ENCODE measurements at regions not wholly inside any gene's neighbourhood (a gene's known extent, or its start where the extent isn't known, plus 50 kb on each side); places are given as distances from the start of the nearest gene placed in this dataset.
"Not testable (repeated sequence)": the region's sequence is repeated elsewhere in the genome, so short reads cannot be mapped to it uniquely, and the experiment has no call there.

- DNase-seq: no peak
These were observed 129.2 kb downstream of the TBX18 start for GRCh38 chr6:84635081-84635761.

DNA sequence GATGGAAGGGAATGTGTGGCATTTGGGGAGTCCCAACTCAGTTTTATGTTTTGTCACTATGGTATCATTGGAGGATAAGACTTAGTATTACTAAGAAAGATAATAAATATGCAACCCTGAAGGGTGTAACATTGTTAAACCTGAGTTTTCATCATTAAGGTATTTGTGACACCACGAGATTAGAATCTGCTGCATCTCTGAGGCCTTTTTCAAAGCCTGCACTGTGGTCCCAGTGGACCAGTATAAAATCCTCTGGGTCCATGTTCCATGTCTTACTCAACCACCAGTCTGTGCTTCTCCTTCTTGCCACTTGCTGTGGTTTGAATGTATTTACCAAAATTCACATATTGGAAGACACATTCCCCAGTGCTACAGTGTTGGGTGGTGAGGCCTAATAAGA is 130.6 kb downstream of the TBX18 start:
- no peak for DNase-seq

DNA sequence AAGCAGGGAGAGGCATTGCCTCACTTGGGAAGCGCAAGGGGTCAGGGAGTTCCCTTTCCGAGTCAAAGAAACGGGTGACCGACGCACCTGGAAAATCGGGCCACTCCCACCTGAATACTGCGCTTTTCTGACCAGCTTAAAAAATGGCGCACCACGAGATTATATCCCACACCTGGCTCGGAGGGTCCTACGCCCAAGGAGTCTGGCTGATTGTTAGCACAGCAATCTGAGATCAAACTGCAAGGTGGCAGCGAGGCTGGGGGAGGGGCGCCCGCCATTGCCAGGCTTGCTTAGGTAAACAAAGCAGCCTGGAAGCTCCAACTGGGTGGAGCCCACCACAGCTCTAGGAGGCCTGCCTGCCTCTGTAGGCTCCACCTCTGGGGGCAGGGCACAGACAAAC is 137.9 kb downstream of the TBX18 start:
- DNase-seq: not testable (repeated sequence)

DNA sequence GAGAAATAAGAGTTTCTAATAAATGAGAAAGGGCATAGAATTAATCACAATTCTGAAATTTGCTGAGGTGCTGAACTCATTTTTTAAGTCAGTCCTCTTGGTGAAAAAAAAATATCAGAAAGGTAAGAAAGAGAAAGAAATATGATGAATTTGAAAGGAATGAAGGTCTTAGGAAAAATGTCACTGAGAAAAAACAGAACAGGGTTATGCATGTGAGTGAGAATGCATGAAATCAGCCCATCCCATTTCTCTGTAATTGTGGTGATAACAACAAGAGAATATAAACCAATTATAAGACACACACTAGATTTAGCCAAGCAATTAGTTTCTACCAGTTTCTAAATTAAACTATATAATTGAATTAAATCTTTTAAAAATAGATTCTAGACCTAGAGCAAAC is 138.9 kb downstream of the TBX18 start:
- DNase-seq: no peak

DNA sequence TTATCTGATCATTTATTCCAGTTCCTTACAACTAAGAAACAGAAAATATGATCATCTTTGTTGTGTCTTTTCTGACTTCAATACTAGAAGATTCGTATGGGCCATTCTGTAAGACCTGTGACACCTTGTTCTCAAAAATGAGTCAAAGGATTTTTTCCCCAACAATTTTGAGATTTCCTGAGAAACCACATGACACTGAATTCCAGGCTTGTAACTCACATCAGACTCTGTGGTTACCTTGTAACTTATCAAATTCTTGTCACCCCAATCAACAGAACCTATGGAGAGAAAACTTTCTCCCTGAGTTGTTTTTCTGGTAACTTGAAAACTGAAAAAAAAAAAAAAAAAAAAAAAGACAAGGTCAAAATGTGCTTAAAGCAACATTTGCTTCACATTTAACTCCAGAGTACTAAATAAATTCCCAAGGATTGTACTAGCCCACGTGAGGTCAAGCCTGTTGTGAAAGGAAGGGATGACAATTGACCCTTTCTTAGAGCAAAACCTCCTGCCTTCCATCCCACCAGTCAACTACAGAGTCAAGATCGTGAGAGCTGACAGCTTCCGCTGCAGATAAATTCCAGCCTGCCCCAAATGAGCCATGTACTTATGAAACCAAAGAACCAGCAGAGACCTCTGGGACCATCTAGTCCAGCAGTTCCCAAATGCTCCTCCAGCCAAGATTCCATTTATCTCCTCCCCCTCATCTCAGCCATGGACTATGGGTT is 140.3 kb downstream of the TBX18 start:
- no peak for DNase-seq

GRCh38 chr6:84618836-84619235 is 145.6 kb downstream of the TBX18 start:
- no peak for DNase-seq

GRCh38 chr6:84618046-84618752 is 146.2 kb downstream of the TBX18 start:
- DNase-seq: no peak

DNA sequence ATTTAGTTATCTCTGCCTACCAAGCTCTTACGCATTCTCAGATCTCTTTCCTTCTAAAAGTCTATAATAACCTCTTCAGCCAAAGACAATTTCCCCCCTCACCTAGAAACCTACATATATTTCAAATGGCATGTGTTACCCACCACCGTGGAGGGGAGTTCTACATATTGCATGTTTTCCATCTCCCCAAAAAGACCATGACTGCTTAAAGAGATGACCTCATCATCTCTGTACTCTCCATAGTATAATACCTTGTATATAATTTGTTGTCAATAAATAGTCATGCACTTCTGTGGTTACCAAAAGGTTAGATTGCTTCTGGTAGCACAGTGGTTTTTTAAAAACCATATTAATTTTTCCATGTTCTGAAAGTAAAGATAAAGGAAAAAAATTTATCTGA is 148.4 kb downstream of the TBX18 start:
- no peak for DNase-seq

GRCh38 chr6:84615113-84615850 is 149.1 kb downstream of the TBX18 start:
- DNase-seq: no peak

DNA sequence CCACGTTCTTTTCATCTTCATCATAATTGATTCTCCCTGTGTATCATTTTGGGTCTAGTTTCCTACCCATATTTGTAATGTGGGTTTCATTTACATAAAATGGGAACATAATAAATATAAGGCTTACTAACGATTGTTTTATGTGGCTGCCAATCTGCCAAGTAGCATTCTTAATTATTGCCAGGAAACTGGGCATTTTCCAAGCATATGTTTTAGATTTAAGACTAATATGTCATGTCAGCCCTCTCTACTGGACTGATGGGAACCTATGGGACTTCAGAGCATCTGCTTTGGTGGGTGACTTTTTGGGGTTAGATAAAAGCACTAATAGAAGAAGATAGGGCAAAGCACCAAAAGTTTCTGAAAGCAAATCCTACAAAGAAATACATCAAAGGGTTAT is 157.5 kb downstream of the TBX18 start:
- no peak for DNase-seq

DNA sequence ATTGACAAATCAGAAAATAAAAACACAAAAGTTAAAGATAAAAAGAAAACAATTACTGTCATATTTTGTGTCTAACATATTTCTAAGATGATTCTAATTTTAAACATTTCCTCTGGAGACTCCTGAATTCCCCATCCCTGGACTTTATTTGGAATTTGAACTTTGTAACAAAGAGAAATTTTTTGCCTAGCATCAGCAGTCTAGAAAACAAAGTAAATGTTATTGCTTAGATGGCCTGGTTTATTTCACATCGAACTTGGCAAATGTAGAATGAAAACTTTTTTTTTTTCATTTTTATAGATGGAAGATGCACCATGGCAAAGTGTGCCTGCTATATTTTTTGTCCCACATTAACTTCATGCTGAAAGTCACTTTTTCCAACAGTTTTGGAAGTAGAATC is 159.1 kb downstream of the TBX18 start:
- DNase-seq: no peak

- DNase-seq: no peak
These were observed 163.0 kb downstream of the TBX18 start for GRCh38 chr6:84601366-84601765.

DNA sequence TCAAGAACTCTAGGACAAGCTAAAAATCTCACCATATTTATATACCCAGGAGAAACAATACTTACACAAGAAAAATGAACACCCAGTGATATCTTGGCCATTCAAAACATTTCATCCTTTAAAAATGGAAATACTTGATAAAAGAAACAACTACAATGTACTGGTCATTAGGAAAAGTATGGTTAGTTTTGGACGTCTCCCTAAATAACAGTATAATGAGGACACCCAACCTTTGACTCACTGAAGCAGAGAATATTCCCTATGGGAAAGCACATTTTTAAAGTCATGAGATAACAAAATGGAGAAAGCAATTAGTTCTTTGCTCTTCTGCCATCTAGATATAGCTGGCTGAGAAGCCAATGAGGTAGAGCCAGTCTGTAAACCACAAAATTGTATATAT is 164.4 kb downstream of the TBX18 start:
- no peak for DNase-seq

DNA sequence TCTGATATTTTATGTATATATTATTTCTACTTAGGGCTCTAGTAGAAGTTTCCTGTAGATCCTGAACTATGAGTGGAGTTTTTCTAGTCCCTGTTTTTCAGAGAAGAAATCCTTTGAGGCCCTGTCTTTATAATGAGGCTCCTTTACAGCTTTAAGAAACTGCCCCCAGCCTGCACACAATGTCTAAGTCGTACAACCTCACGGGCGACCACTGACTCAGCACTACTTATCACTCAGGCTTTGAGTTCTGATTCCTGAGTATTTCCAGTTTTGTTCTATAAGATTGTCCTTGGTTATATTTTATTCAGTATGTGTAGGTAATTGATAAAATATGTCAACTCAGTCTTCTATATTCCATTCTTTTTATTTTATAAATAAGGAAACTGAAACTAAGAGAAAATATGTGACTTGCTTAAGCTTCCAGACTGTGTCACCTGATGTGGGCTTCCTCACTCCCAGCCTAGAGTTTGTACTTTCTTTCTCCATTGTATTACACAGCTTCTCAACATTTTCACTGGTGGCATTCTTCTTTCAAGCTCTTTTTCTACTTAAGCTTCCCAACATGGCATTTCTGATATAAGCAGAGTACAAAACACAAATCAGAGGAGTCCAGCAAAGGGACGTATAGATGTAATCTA is 167.0 kb downstream of the TBX18 start:
- DNase-seq: no peak

GRCh38 chr6:84596488-84596887 is 167.9 kb downstream of the TBX18 start:
- no peak for DNase-seq

DNA sequence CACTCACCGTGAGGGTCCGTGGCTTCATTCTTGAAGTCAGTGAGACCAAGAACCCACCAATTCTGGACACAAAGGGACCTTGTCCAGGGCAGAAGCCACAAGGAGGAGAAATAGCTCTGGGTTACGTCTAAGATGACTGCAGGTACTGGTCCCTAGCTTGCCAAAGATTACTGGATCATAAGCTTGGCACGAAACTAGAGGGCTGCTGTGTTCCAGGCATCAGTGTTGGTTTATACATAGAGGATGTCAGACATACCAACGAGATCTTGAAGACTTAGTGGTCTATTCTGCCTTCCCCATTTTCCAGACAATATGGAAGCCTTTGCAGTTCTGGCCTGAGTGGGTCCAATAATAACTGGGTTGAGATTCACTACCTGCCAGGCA is 175.7 kb downstream of the TBX18 start:
- DNase-seq: no peak

DNA sequence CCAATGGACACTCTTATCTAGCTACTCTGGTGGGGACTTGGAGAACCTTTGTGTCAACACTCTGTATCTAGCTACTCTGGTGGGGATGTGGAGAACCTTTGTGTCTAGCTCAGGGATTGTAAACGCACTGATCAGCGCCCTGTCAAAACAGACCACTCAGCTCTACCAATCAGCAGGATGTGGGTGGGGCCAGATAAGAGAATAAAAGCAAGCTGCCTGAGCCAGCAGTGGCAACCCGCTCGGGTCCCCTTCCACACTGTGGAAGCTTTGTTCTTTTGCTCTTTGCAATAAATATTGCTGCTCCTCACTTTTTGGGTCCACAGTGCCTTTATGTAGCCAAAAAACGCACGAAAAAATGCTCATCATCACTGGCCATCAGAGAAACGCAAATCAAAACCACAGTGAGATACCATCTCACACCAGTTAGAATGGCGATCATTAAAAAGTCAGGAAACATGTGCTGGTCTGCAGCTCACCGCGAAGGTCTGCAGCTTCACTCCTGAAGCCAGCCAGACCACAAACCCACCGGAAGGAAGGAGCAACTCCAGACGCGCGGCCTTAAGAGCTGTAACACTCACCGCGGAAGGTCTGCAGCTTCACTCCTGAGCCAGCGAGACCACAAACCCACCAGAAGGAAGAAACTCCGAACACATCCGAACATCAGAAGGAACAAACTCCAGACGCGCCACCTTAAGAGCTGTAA is 176.3 kb downstream of the TBX18 start:
- not testable (repeated sequence) for DNase-seq

DNA sequence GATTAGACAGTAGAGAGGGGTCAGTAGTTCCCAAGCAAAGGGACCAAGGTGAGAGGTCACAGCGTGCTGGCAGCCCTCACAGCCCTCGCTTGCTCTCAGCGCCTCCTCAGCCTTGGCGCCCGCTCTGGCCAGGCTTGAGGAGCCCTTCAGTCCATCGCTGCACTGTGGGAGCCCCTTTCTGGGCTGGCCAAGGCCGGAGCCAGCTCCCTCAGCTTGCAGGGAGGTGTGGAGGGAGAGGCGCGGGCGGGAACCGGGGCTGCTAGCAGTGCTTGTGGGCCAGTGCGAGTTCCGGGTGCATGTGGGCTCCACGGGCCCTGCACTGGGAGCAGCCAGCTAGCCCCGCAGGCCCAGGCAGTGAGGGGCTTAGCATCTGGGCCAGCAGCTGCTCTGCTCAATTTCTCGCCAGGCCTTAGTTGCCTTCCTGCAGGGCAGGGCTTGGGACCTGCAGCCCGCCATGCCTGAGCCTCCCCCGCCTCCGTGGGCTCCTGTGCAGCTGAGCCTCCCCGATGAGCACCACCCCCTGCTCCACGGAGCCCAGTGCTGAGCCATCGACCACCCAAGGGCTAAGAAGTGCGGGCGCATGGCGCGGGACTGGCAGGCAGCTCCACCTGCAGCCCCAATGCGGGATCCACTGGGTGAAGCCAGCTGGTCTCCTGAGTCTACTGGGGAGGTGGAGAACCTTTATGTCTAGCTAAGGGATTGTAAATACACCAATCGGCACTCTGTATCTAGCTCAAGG is 177.0 kb downstream of the TBX18 start:
- DNase-seq: not testable (repeated sequence)

- DNase-seq: no peak
These were observed 180.6 kb downstream of the TBX18 start for GRCh38 chr6:84583784-84584183.

DNA sequence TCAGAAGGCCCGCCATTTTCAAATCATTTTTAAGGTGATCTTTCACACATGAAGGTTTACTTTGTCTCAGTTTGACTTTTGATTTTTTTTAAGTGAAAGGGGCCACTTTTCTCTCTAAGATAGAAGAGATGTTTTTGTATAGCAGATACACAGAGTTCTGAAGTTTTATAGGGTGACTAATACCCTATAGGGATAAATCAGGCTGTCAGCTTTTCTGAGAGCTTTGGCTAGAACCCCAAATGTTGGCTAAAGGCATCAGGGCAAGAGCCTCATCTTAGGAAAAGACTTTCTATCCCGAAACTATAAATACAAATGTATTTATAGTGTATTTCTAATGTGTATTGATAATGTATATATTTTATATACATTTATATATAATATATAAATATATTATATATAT is 181.4 kb downstream of the TBX18 start:
- no peak for DNase-seq

GRCh38 chr6:84581494-84582259 is 182.7 kb downstream of the TBX18 start:
- no peak for DNase-seq
